GM13976 (cell line): ENCODE measurements at regions not wholly inside any gene's neighbourhood (a gene's known extent, or its start where the extent isn't known, plus 50 kb on each side); places are given as distances from the start of the nearest gene placed in this dataset.

Source experiments
- DNase-seq: peaks from one replicate; pipeline ENCODE4 v3.0.0; 2012; ENCODE audit warnings: low spot score
- CTCF ChIP-seq: IDR thresholded peaks from 2 replicates; pipeline ENCODE4 v1.5.1; 2012; ENCODE audit warnings: borderline replicate concordance, mild to moderate bottlenecking; ENCODE audit not compliant: insufficient read depth; ENCODE audit errors: extremely low read depth, missing control alignments, control extremely low read depth
- in situ Hi-C: fragments of 300-500 bp; cut with MboI; formaldehyde crosslinking; loops from one replicate; pipeline ENCODE4 v1.12.0; 2022; ENCODE audit warnings: low sequenced_read_pairs, mixed read lengths, inconsistent platforms; ENCODE audit not compliant: unreplicated experiment

DNA sequence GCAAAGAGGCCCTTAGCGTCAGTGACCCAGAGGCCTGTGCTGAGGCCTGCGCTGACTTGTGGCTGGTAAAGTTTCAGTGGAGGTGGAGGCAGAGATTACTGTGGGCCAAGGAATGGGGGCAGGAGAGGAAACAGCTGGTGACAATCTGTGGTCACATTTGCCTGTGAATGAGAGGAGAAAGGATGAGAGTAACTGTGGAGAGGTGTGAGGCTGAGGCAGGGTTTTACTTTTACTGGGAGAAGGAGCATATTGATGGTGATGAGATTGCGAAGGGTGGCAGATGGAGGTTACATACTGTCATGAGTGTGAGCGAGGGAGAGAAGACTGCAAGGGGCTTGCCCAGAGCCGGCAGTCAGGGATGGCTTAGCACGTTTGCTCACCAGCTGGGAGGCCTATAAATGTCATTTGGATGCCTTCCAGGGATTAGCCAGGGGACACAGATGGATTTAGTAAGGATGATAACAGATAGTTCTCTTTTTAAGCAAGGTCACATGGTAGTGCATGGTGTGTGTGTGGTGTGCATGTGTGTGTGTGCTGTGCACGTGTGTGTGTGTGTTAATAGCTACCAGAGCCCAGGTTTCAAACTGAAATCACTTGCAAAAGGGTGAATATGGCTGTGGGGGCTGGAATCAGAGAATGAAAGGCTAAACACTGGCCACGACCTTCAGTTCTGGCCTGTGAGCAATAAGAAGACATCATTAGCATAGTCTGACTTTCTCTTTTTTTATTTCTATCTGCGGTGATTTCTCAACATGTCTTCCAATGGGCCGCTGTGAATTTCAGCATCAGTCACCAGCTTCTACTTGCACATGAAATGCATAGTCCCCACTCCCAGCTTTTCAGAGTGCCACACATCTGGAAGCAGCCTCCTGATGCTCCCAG lies 291.5 kb upstream of the ZNF32 start:
- no peak for DNase-seq
- in situ Hi-C loops: no loop called here

DNA sequence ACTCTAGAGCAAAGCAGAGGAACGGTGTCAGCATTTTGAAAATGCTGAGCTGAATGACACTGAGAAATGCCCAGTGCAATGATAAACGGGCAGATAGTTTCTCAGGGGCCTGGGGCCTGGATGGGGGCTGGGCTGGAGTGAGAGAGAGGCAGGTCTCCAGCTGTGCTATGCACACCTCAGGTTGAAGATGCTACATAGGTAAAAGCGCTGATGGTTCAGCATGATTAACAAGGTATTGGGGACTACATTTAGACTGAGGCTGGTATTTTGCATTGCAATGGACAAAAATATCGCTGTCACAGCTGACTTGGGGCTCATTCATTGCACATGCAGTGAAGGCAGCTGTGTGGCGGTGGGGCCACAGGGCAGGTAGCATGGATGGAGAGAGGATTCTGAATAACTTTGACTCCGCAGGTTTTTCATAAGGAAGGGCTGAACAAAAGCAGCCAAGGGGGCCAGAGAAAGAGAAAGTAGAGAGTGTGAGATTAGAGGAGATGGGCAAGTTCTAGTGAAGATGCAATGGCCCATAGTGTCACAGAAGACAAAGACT lies 290.8 kb upstream of the ZNF32 start:
- DNase-seq: no peak
- no peak for TF ChIP-seq CTCF
- in situ Hi-C loops: no loop called here

More for the DNA sequence above, 291.5 kb upstream of the ZNF32 start:
- TF ChIP-seq CTCF: no peak

DNA sequence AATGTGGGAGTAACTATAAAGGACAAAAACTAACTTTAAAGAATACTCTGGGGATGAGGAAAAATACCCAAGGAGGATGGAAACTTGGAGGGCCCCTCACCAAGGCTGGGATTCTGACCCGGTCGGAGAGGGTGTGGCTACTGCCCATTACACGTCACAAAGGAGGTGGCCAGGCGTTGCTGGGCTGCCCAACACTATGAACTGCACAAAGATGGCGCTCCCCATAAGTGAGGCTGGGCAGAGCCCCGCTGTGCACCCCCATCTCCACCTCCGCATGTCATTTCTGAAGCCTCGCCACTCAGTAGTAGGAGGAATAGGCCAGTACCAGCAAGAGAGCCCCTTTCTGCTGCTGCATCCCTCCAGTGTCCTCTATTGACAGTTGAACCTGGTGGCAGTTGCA lies 290.1 kb upstream of the ZNF32 start:
- in situ Hi-C loops: no loop called here
- DNase-seq: no peak
- no peak for TF ChIP-seq CTCF

DNA sequence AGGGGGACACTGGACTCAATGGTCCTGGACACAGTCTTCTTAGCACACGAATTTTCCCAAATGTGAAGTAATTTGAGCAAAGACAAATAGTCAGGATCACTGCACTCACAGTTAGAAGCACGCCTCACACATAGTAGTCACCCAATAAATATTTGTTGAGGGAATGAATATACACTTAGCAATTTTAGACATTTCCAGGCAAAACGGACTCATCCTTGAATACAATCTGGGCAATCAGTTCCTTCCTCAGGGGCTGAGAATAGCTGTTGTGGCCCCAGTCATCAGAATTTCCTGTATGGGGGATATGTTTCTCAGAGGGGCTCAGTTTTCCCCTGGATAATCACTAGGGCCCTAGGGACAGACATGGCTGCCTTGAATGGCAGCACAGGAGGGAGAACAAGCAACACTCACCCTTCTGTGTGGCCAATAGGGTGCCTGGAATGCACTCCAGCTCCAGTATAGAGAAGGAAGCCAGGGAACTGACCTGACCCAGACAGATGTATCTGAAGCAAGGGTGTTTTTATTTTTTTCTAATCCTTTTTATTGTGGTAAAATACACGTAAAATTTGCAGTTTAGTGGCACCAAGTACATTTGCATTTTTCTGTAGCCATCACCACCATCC lies 282.7 kb upstream of the ZNF32 start:
- TF ChIP-seq CTCF: no peak
- in situ Hi-C loops: no loop called here
- no peak for DNase-seq

- TF ChIP-seq CTCF: no peak
- in situ Hi-C loops: no loop called here
- DNase-seq: no peak
Measured at GRCh38 chr10:43930777-43931176, 282.1 kb upstream of the ZNF32 start.

- no peak for DNase-seq
- no peak for TF ChIP-seq CTCF
- in situ Hi-C loops: no loop called here
Measured at GRCh38 chr10:43930243-43930642, 281.6 kb upstream of the ZNF32 start.
